IPS DF 6.9 (cell line): ENCODE measurements at regions not wholly inside any gene's neighbourhood (a gene's known extent, or its start where the extent isn't known, plus 50 kb on each side); places are given as distances from the start of the nearest gene placed in this dataset.

Experiments used
- DNase-seq: peaks from one replicate; pipeline ENCODE4 v3.0.0-alpha.2; 2013; ENCODE audit warnings: low read depth, low spot score
- H3K27ac ChIP-seq: one replicate; pipeline ENCODE4 v1.5.1; 2013; ENCODE audit warnings: low read length, control low read depth
- H3K27me3 ChIP-seq: 2 replicates; pipeline ENCODE4 v1.6.1; 2013; ENCODE audit warnings: mild to moderate bottlenecking, low read length; ENCODE audit not compliant: control insufficient read depth, insufficient read depth
- H3K36me3 ChIP-seq: 2 replicates; pipeline ENCODE4 v1.6.1; 2013; ENCODE audit warnings: low read length; ENCODE audit not compliant: control insufficient read depth, insufficient read depth
- H3K4me1 ChIP-seq: 2 replicates; pipeline ENCODE4 v1.6.1; 2013; ENCODE audit warnings: low read length; ENCODE audit not compliant: control insufficient read depth, insufficient read depth
- H3K4me3 ChIP-seq: 2 replicates; pipeline ENCODE4 v1.5.1; 2013; ENCODE audit warnings: mild to moderate bottlenecking, low read length
- H3K9me3 ChIP-seq: 2 replicates; pipeline ENCODE4 v1.6.1; 2013; ENCODE audit warnings: low read length, inconsistent platforms; ENCODE audit not compliant: control insufficient read depth, insufficient read depth
- WGBS: extraction: QIAGEN DNeasy Blood & Tissue Kit; methylation state at CpG from one replicate; pipeline ENCODE4 v1.1.7; 2013; ENCODE audit warnings: mixed read lengths, missing lambda C conversion rate; ENCODE audit not compliant: insufficient read length, insufficient coverage; 5-methylcytosine and 5-hydroxymethylcytosine counted together

DNA sequence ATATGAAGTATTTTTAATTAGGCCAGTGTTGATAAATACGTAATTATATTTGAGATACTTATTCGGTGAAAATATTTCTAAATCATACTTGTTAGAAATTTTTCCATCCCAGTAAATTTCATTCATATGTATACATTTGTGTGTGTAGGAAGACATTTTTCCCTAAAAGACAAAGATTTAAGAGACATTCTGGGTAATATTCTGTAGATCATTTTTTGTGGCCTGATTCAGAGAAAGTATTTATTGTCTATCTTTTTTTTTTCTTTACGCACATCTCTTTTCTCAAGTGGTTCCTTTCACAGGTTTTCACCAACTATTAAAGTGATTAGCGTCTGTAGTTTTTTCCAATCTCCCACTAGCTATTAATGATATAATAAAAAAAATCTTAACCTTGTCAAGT, 224.1 kb downstream of the MEF2C start:
- H3K27ac ChIP-seq, result no peak overlapping the region
- H3K36me3 ChIP-seq, result no peaks in the 10 kb centered on the region
- no peaks in the 10 kb centered on the region for H3K9me3 ChIP-seq
- H3K27me3 ChIP-seq, result peaks cover 16% of the 10 kb centered on the region
- DNase-seq, result no peak
- whole genome bisulfite sequencing, result no CpG with 5 or more reads among the region's 4 CpGs
- H3K4me1 ChIP-seq, result peaks cover 6% of the 10 kb centered on the region; the same call in 1 of the 2 replicates
- no peak overlapping the region for H3K4me3 ChIP-seq

DNA sequence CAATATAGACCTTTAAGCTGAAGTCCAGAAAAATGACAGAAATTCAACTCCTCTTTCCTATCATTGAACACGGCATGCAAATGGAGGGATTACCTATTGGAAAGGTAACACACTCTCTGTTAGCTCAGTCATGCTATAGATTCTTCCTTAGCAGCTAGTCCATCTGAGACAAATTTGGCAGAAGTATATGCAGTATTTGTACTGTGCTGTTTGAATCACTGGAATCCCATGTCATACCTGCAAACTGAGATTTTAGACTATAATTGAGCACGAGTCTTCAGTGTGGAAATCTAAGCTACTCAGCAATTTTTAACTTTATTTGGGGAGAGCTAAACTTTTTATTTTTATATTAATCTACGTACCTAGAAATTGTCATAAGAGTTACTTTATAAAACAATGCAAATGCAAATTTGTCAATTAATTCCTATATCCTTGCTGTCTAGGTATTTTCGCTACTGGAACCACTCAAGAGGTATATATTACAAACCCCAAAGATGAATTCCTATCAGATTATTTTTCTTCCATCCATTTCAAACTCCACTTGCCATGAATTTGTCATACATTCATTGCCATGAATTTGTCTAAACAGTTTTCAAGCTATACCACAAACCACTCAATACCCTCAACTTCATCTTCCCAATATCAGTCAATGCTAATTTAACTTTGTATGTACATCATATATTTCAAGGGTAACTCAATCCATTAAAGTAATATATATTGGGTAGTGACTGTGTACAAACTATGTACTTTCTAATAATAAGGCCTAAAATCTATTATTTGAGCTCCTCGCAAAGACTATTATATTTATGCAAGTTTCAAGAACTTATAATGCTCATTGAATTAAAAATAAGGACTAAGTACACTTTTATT, 224.8 kb downstream of the MEF2C start:
- Histone ChIP-seq H3K4me1 (peaks cover 4% of the 10 kb centered on the region; the same call in 1 of the 2 replicates), H3K27ac (no peak overlapping the region), H3K36me3 (no peaks in the 10 kb centered on the region), H3K4me3 (no peak overlapping the region), H3K27me3 (peaks cover 12% of the 10 kb centered on the region), H3K9me3 (no peaks in the 10 kb centered on the region)
- no peak for DNase-seq
- WGBS, result no CpG with 5 or more reads among the region's 5 CpGs

DNA sequence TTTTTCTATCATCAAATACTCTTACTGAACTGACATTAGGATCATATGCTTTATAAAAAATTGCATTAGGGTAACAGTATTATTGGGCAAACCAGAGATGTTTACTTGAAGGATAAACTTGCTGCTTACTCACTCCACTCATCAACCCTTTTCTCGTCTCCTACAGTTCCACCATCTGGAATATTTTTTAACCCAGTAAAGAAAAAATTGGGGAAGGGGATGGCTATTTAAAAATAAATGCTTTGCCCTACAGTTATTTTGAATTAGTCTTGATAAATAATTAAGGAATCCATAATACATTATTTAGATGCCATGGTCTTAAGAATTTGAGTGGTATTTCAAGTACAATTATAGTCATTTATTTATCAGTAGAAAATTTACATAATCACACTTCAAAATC, 225.8 kb downstream of the MEF2C start:
- no peak for DNase-seq
- WGBS, result no CpG with 5 or more reads among the region's 1 CpG
- Histone ChIP-seq H3K36me3 (no peaks in the 10 kb centered on the region), H3K4me3 (no peak overlapping the region), H3K9me3 (no peaks in the 10 kb centered on the region), H3K27me3 (peaks cover 9% of the 10 kb centered on the region), H3K4me1 (peaks cover 4% of the 10 kb centered on the region; the same call in 1 of the 2 replicates), H3K27ac (no peak overlapping the region)

DNA sequence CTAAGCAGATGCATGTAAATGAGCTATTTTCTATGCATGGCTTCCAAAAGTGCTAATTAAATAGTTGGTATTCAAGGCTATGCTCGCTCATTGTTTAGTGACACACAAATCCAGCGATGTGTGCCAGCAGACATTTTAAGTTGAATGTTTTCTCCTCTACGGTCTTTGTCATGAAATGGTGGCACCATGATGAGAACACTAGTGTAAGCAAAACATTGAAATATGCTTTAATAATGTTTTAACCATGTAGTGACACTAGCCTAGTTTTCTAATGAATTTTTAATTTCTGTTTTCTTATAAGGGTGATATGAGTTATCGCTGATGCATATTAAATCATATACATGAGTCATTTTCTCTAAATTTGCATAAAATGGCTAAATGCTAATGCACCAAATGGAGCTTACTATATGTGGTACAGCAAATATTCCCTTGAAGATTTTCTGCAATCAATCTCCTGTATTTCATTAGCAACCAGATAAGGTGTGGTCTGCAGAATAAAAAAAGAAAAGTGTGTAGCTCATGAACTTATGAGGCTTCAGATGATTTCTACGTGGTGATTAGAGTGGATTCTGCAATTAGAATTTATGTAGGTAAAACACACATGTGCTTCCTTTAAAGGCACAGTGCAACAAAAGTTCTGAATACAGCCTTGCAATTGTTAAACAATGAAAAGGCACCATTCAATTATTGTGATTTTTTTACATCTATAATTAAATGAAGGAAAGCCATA, 226.6 kb downstream of the MEF2C start:
- DNase-seq, result no peak
- Histone ChIP-seq H3K4me3 (no peak overlapping the region), H3K4me1 (peaks cover 4% of the 10 kb centered on the region; the same call in 1 of the 2 replicates), H3K9me3 (no peaks in the 10 kb centered on the region), H3K36me3 (no peaks in the 10 kb centered on the region), H3K27me3 (peaks cover 9% of the 10 kb centered on the region), H3K27ac (no peak overlapping the region)
- no CpG with 5 or more reads among the region's 5 CpGs for WGBS

DNA sequence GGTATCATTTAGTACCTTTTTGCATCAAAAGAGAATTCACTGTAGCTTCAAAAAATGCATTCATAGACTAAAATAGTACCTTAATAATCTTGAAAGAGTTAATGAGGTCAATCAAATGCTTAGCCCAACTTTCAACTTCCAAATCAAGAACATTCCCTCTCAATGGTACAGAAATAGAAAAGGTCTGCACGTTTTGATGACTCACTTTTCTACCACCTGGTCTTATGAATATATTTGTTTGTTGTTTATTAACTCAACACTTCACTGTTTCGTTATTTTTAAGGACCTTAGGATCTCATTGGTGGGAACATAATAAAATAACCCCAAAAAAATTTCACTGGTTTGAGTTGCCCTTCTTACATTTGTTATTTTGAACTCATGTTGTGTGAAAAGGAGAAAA, 229.5 kb downstream of the MEF2C start:
- H3K27ac ChIP-seq, result no peak overlapping the region
- 0 out of 2 replicates have a peak, but pooled peaks cover 2% of the 10 kb centered on the region for H3K27me3 ChIP-seq
- no peaks in the 10 kb centered on the region for H3K36me3 ChIP-seq
- no peak overlapping the region for H3K4me3 ChIP-seq
- no peaks in the 10 kb centered on the region for H3K9me3 ChIP-seq
- no peak for DNase-seq
- no peaks in the 10 kb centered on the region for H3K4me1 ChIP-seq
- no CpG with 5 or more reads among the region's 2 CpGs for WGBS

DNA sequence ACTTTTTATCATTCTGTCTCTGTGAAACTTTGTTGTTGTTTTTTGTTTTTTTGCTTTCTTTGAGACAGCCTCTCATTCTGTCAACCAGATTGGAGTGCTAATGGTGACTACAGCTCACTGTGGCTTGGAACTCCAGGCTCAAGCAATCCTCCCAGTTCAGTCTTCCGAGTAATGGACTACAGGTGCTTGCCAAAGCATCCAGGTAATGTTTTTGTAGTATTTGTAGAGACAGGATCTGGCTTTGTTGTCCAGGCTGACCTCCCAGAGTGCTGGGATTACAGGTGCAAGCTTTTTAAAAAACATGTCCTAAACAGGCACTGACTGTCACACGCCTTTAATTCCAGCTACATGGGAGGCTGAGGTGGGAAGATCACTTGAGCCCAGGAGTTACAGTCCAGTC, 235.1 kb downstream of the MEF2C start:
- WGBS, result no CpG with 5 or more reads among the region's 2 CpGs

DNA sequence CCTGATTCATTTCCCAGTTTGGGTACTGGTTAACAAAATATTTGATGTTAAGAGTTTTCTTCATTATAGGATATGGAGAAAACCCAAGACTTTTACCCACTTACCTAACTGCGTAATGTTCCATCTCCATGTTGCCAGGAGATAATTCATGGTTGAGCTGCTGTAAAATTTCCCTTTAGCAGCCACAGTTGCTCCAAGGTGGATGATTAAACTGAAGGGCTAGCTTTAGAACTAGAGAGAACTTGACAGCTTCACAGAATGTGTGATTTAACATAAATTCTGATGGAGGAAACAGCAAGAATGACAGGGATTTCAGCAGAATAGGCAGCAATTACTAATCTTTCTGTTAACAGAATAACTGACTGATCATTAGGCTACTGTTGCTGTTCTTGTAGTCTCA, 236.1 kb downstream of the MEF2C start:
- Histone ChIP-seq H3K36me3 (no peaks in the 10 kb centered on the region), H3K27me3 (no peaks in the 10 kb centered on the region), H3K4me3 (no peak overlapping the region), H3K9me3 (no peaks in the 10 kb centered on the region), H3K27ac (no peak overlapping the region), H3K4me1 (no peaks in the 10 kb centered on the region)
- no peak for DNase-seq
- WGBS, result no CpG with 5 or more reads among the region's 1 CpG

More for the DNA sequence above, 235.1 kb downstream of the MEF2C start:
- Histone ChIP-seq H3K4me1 (no peaks in the 10 kb centered on the region), H3K9me3 (no peaks in the 10 kb centered on the region), H3K4me3 (no peak overlapping the region), H3K36me3 (no peaks in the 10 kb centered on the region), H3K27me3 (no peaks in the 10 kb centered on the region), H3K27ac (no peak overlapping the region)
- no peak for DNase-seq

DNA sequence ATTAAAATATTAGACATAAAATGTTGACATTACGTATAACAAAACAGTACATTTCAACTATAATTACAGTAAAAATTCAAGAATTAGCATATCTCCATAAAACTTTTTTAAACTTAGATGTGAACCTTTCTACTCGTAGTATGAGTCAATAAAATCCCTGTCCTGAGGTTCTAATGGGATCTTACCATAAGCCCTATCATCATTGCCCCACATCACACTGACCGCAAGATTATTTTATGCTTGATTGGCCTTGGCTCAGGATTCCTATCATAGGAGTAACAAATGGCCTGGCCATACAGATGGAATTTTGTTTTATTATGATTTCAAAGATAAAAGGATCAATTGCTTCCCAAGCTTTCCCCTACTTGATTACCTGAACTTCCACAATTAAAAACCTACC, 238.3 kb downstream of the MEF2C start:
- Histone ChIP-seq H3K4me3 (no peak overlapping the region), H3K9me3 (no peaks in the 10 kb centered on the region), H3K4me1 (no peaks in the 10 kb centered on the region), H3K27ac (no peak overlapping the region), H3K27me3 (no peaks in the 10 kb centered on the region), H3K36me3 (no peaks in the 10 kb centered on the region)
- no CpG with 5 or more reads among the region's 3 CpGs for WGBS
- DNase-seq, result no peak

DNA sequence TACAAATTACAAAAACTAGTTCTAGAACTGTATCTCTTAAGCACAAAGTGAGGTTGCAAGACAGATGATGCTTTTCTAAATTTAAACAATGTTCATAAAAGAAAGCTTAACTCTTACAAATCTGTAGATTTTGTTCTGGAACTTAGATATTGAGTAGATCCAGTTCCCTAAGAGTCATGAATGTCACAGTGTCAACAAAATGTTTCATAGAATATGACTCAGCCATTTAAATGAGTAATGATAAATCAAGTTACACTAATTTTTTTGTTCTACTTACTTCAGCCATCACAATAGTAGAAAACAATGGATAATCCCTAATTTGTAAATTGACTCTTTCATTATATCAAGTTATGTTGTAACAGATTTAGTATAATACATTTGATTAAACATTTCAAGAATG, 239.7 kb downstream of the MEF2C start:
- DNase-seq, result no peak
- Histone ChIP-seq H3K27ac (no peak overlapping the region), H3K36me3 (no peaks in the 10 kb centered on the region), H3K4me3 (no peak overlapping the region), H3K4me1 (no peaks in the 10 kb centered on the region), H3K27me3 (no peaks in the 10 kb centered on the region), H3K9me3 (no peaks in the 10 kb centered on the region)

DNA sequence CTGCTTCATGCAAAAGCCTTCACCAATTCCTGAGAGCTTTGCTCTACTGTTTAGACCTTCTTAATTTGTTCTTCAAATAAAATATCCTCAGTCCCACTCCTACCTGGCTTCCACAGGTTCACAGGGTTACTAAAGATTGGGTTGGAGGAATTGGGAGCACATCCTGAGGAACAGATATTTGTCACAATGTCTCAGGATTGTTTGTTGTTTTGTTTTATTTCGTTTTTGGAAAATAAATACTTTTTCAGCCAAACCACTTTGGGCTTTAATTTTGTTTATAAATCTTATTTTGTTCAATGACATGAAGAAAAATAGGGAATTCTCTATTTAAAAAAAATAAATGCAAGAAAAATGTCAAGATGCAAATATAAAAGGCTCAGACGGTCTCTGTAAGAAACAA, 249.0 kb downstream of the MEF2C start:
- Histone ChIP-seq H3K4me3 (no peak overlapping the region), H3K36me3 (no peaks in the 10 kb centered on the region), H3K9me3 (no peaks in the 10 kb centered on the region; the same call in 1 of the 2 replicates), H3K4me1 (no peaks in the 10 kb centered on the region), H3K27ac (no peak overlapping the region), H3K27me3 (no peaks in the 10 kb centered on the region)
- no CpG with 5 or more reads among the region's 2 CpGs for WGBS
- no peak for DNase-seq
